Hepatocyte (in vitro differentiated cells): ENCODE measurements at regions not wholly inside any gene's neighbourhood (a gene's known extent, or its start where the extent isn't known, plus 50 kb on each side); places are given as distances from the start of the nearest gene placed in this dataset.

Experiments
- DNase-seq: peaks from one replicate; pipeline ENCODE4 v3.0.0-alpha.2; 2016; ENCODE audit warnings: low spot score
- H2AFZ ChIP-seq: fragments of 200-600 bp; sonication (generic); 2 replicates; pipeline ENCODE4 v1.6.0; 2016; ENCODE audit warnings: antibody characterized with exemption, mild to moderate bottlenecking
- H3K27ac ChIP-seq: fragments of 200-600 bp; sonication (generic); 2 replicates; pipeline ENCODE4 v1.5.1; 2016; ENCODE audit warnings: mild to moderate bottlenecking
- H3K27me3 ChIP-seq: fragments of 200-600 bp; sonication (generic); 2 replicates; pipeline ENCODE4 v1.6.1; 2016
- H3K36me3 ChIP-seq: fragments of 200-600 bp; sonication (generic); replicated peaks from 2 replicates; pipeline ENCODE4 v1.5.1; 2016; ENCODE audit warnings: low read depth; ENCODE audit not compliant: insufficient read depth
- H3K4me1 ChIP-seq: fragments of 200-600 bp; sonication (generic); 2 replicates; pipeline ENCODE4 v1.5.1; 2016; ENCODE audit warnings: mild to moderate bottlenecking, moderate library complexity; ENCODE audit not compliant: insufficient read depth
- H3K4me2 ChIP-seq: fragments of 200-600 bp; sonication (generic); 2 replicates; pipeline ENCODE4 v1.6.0; 2016
- H3K4me3 ChIP-seq: fragments of 200-600 bp; sonication (generic); 2 replicates; pipeline ENCODE4 v1.5.1; 2016; ENCODE audit warnings: mild to moderate bottlenecking
- H3K79me2 ChIP-seq: fragments of 200-600 bp; sonication (generic); 2 replicates; pipeline ENCODE4 v1.6.0; 2017; ENCODE audit warnings: mild to moderate bottlenecking
- H3K9me2 ChIP-seq: fragments of 200-600 bp; sonication (generic); replicated peaks from 2 replicates; pipeline ENCODE4 v1.6.0; 2017; ENCODE audit warnings: mild to moderate bottlenecking; ENCODE audit not compliant: insufficient read depth
- H3K9me3 ChIP-seq: fragments of 200-600 bp; sonication (generic); 2 replicates; pipeline ENCODE4 v1.5.1; 2016; ENCODE audit warnings: low read depth, mild to moderate bottlenecking
- H4K20me1 ChIP-seq: fragments of 200-600 bp; sonication (generic); 2 replicates; pipeline ENCODE4 v1.6.0; 2016; ENCODE audit warnings: mild to moderate bottlenecking; ENCODE audit not compliant: insufficient read depth, poor library complexity, severe bottlenecking
- CTCF ChIP-seq: fragments of 200-600 bp; sonication (generic); IDR thresholded peaks from 2 replicates; pipeline ENCODE4 v1.5.1; 2016; ENCODE audit warnings: antibody characterized with exemption, mild to moderate bottlenecking; ENCODE audit not compliant: poor library complexity
- EZH2 ChIP-seq: fragments of 200-600 bp; sonication (generic); IDR thresholded peaks from 2 replicates; pipeline ENCODE4 v1.6.1; 2016; ENCODE audit warnings: antibody characterized with exemption, mild to moderate bottlenecking, borderline replicate concordance
- EZH2phosphoT487 ChIP-seq: fragments of 200-600 bp; sonication (generic); IDR thresholded peaks from one replicate; pipeline ENCODE4 v1.6.1; 2018; ENCODE audit warnings: antibody characterized with exemption, mild to moderate bottlenecking, low read depth, moderate library complexity; ENCODE audit not compliant: unreplicated experiment, severe bottlenecking
- WGBS: methylation state at CpG from one replicate; pipeline ENCODE4 v1.1.6; 2016; ENCODE audit warnings: low lambda C conversion rate; ENCODE audit errors: missing lambda C conversion rate; 5-methylcytosine and 5-hydroxymethylcytosine counted together

DNA sequence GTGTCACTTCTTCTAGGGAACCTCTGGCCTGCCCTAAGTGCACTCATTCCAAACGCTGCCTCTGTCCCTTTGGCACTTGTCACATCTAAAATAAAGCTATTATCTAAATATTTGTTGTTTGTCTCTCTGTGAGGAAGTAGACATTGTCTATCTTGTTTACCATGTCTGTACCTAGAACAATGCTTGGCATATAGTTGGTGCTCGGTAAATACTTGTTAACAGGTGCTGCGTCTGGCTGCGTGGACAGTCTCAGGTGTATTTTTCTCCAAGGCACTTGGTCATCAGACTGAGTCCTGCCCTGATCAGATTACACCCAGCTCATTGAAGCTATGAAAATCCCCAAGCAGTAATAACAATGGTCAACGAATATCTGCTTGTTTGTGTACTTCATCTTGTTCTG is 174.9 kb upstream of the SMIM23 start:
- Histone ChIP-seq H3K9me2 (no peaks in the 10 kb centered on the region), H3K36me3 (no peaks in the 10 kb centered on the region), H4K20me1 (no peaks in the 10 kb centered on the region), H3K27me3 (no peaks in the 10 kb centered on the region), H3K27ac (no peak overlapping the region), H3K4me2 (no peak overlapping the region), H3K9me3 (no peaks in the 10 kb centered on the region), H3K79me2 (no peaks in the 10 kb centered on the region), H2AFZ (no peak overlapping the region), H3K4me3 (no peak overlapping the region), H3K4me1 (peaks cover 3% of the 10 kb centered on the region)
- TF ChIP-seq CTCF (no peak), EZH2 (no peak), EZH2phosphoT487 (no peak)
- no peak for DNase-seq
- 53% methylated on average over 5 of the region's 5 CpGs for WGBS

DNA sequence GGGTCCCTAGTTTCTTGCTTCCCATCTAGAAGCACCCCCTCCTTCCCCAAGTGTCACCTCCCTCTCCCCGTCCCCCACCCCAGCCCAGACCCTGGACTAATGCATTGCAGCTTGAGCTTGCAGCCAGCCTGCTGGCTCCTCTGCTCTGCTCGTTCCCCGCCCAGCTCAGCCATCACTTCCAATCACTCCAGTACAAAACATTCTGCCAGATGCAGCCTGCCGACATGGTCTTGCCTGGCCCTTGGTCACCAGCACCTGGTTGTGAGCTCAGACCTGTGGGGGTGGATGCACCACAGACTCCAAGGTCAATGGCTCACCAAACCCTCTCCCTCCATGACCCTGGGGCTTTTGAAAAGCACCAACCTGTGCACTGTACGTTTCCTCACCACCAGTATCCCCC is 172.9 kb upstream of the SMIM23 start:
- Histone ChIP-seq H3K27me3 (no peaks in the 10 kb centered on the region), H3K4me1 (peaks cover 6% of the 10 kb centered on the region)
- 89% methylated on average over 5 of the region's 5 CpGs for WGBS

DNA sequence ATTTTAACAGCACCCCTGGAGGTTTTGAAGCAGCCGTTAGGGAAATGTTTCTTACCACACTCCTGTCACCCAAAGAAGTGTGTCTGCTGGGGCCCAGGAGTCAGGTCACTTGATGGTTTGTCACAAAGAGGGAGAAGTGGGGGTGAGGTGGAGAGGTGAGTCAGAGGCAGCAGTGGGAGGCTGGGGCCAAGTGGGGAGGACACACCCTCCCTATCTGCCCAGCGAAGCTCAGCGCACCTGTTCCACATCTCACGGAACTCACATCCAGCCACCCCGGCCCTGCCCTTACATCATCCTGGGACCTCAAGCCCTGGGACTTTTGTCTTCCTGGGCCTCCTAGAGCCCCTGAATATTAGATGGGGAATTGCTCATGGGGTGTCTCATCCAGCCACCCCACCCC is 171.1 kb upstream of the SMIM23 start:
- no peaks in the 10 kb centered on the region for H4K20me1 ChIP-seq
- no peaks in the 10 kb centered on the region for H3K36me3 ChIP-seq
- H3K79me2 ChIP-seq, result no peaks in the 10 kb centered on the region
- H3K27me3 ChIP-seq, result no peaks in the 10 kb centered on the region
- no peak overlapping the region for H3K4me3 ChIP-seq
- no peaks in the 10 kb centered on the region for H3K9me2 ChIP-seq
- peaks cover 6% of the 10 kb centered on the region for H3K4me1 ChIP-seq
- WGBS, result 95% methylated on average over 4 of the region's 5 CpGs
- H3K4me2 ChIP-seq, result no peak overlapping the region
- no peak for DNase-seq
- TF ChIP-seq CTCF, result no peak
- no peak for TF ChIP-seq EZH2
- TF ChIP-seq EZH2phosphoT487, result no peak
- no peak overlapping the region for H3K27ac ChIP-seq
- no peak overlapping the region for H2AFZ ChIP-seq
- H3K9me3 ChIP-seq, result no peaks in the 10 kb centered on the region

More for the DNA sequence above, 172.9 kb upstream of the SMIM23 start:
- TF ChIP-seq EZH2, result no peak
- TF ChIP-seq CTCF, result no peak
- TF ChIP-seq EZH2phosphoT487, result no peak
- Histone ChIP-seq H4K20me1 (no peaks in the 10 kb centered on the region), H3K79me2 (no peaks in the 10 kb centered on the region), H3K27ac (no peak overlapping the region), H3K4me3 (no peak overlapping the region), H3K9me2 (no peaks in the 10 kb centered on the region), H3K9me3 (no peaks in the 10 kb centered on the region), H2AFZ (no peak overlapping the region), H3K4me2 (no peak overlapping the region), H3K36me3 (no peaks in the 10 kb centered on the region)
- no peak for DNase-seq
